ENCODE measurements at regions not wholly inside any gene's neighbourhood (a gene's known extent, or its start where the extent isn't known, plus 50 kb on each side); places are given as distances from the start of the nearest gene placed in this dataset.
A peak's percentile ranks its signal among the peaks of the same experiment; 100 is the strongest.

DNA sequence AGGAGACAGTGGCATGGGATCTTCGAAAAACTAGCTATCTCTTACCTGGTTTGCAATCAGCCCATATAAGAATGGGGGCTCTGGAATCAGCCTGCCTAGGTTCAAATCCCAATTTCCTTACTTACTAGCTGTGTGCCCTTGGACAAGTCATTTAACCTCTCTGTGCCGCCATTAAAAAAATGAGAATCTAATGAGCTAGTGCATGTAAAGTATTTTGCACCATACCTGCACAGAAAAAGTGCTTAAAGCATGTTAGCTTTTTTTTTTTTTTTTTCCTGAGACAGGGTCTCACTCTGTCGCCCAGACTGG is 181.8 kb downstream of the SHQ1 start:
- Mint-ChIP-seq H3K4me1 (no peaks in the 10 kb centered on the region), H3K4me3 (no peak overlapping the region), H3K9me3 (no peaks in the 10 kb centered on the region)

DNA sequence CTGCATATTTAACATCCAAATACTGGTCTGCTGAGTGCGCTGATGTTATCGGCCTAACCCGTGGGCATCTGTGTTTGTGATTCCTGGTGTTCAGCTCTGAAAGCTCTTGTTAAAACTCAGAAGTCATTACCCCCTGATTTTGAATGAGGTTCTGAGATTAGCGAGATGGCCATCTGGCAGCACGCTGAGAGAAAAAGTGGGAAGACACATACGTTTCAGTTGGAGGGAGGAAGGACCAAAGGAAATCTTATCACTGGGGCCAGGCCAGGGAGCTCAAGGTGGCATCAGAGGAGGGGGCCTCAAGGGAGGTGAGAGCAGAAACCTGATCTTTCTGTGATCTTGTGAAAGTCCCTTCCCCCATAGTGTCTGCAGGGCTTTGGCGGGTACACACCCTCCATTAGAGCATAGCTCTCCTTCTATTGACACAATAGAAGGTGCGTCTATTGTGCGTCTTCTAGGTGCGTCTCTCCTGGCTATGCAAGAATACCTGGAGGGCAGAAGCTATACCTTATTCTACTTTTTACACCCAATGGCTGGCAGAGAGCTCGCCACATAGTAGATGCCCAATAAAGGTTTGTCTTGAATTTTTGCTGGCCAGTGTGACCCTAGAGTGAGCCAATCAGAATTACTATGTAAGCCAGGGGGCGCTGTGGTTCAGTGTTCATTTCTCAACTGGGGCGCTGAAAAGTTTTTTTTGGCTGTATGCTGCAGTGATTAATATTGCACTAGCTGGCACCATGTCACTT is 182.4 kb downstream of the SHQ1 start:
- H3K4me1 Mint-ChIP-seq: no peaks in the 10 kb centered on the region

More for the DNA sequence above, 181.8 kb downstream of the SHQ1 start:
- DNase-seq (ENCODE audit: low spot score in 2 of 2): no peak
- no peaks in the 10 kb centered on the region for H3K36me3 Mint-ChIP-seq
- no peak for ATAC-seq
- H3K27ac Mint-ChIP-seq: no peak overlapping the region

DNA sequence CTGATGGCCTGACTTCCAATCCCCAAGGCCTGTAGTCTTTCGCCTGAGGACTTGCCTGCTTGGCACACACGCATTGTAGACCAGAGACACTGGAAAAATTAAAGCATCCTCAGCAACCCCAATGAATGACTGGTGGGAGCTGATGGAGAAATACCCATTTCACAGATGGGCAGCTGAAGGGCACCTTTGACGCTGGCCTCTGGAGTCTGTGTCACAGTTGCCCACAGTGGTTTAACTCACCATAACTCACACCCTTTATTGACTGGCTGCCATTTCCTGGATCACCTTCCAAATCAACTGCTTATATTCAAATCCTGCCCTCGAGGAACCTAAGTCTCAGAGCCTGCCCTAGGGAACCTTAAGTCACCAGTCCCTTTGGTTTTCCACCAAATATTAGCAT is 183.1 kb downstream of the SHQ1 start:
- ATAC-seq (no peak), DNase-seq (ENCODE audit: low spot score in 2 of 2) (no peak)
- Mint-ChIP-seq H3K4me1 (no peaks in the 10 kb centered on the region), H3K27ac (no peak overlapping the region), H3K9me3 (no peaks in the 10 kb centered on the region), H3K36me3 (no peaks in the 10 kb centered on the region), H3K4me3 (no peak overlapping the region)

More for the DNA sequence above, 182.4 kb downstream of the SHQ1 start:
- ATAC-seq (peak; percentile 55), DNase-seq (ENCODE audit: low spot score in 2 of 2) (peak; percentile 36 to 76)
- Mint-ChIP-seq H3K36me3 (no peaks in the 10 kb centered on the region), H3K4me3 (no peak overlapping the region), H3K9me3 (no peaks in the 10 kb centered on the region), H3K27ac (no peak overlapping the region)

DNA sequence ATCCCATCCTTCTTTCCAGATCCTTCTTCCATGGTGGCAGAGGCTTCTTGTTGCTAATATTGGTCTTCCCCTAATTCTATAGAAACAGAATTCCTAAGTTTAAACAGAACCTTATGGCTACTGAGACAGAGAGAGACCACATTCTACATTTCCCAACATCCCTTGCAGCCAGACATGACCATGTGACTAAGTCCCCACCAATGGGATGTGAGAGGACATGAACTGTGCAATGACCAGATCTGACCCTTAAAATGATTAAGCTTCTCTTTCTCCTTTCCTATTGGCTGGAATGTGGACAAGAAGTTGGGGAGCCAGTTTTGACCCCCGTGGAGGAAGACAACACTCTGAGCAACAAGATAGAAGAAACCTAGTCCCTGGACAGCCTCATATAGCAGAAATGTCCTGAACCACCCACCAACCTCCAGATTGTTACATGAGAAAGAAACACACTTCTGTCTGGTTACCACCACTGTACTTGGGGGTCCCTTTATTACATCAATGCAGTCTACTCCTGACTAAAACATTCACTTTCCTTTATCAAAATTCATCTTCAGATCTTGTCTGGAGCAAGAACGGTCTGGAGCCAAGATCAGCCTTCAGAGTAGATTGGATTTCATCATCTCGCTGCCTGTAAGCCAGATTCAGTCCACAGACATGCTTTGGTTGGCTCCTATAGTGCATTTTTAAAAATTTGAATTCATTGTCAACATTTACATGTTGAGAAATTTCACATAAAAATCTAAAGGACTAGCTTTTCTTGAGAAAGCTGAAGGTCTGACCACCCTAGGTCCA is 183.9 kb downstream of the SHQ1 start:
- Mint-ChIP-seq H3K27ac (no peak overlapping the region), H3K36me3 (no peaks in the 10 kb centered on the region), H3K9me3 (no peaks in the 10 kb centered on the region), H3K4me1 (no peaks in the 10 kb centered on the region), H3K4me3 (no peak overlapping the region)
- DNase-seq (ENCODE audit: low spot score in 2 of 2) (no peak), ATAC-seq (no peak)

DNA sequence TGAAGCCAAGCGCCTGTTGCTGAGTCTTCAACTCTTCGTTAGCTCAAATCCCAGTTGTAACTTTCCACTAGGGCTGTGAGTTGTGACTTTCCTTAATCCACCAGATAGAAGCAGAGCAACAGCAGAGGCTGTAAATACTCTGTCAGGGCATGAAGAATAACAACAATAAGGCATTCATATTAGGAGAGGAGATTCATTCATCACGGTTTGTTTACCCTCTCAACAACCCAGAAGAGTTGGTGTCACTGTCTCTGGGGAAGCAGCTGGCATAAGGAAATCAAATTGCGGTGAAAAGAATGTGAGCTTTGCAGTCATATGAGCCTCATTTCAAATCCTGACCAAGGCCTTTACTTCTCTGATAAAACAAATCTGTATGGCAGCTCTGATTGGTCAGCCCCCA is 184.8 kb downstream of the SHQ1 start:
- Mint-ChIP-seq H3K4me1 (no peaks in the 10 kb centered on the region), H3K9me3 (no peaks in the 10 kb centered on the region), H3K27ac (no peak overlapping the region), H3K4me3 (no peak overlapping the region), H3K36me3 (no peaks in the 10 kb centered on the region)
- DNase-seq (ENCODE audit: low spot score in 2 of 2) (no peak), ATAC-seq (no peak)

DNA sequence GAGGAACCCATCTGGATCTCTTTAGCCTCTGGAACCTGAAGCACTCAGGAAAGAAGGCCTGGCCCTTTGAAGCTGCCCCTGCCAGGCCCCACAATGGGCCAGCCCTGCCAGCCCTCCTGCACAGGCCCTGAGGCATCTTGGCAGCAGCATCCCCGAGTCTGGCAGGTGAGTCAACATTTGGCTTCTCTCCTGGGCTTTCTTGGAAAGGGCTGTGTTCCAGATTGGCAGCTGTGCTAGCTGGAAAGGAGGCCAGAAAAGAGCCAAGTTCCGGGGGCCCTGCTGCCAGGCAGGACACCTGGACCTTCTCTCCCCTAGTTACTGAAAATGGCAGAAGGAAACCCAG is 187.2 kb downstream of the SHQ1 start:
- ATAC-seq (no peak), DNase-seq (ENCODE audit: low spot score in 2 of 2) (no peak)
- Mint-ChIP-seq H3K36me3 (no peaks in the 10 kb centered on the region), H3K4me1 (no peaks in the 10 kb centered on the region), H3K27ac (no peak overlapping the region), H3K4me3 (no peak overlapping the region), H3K9me3 (no peaks in the 10 kb centered on the region)

DNA sequence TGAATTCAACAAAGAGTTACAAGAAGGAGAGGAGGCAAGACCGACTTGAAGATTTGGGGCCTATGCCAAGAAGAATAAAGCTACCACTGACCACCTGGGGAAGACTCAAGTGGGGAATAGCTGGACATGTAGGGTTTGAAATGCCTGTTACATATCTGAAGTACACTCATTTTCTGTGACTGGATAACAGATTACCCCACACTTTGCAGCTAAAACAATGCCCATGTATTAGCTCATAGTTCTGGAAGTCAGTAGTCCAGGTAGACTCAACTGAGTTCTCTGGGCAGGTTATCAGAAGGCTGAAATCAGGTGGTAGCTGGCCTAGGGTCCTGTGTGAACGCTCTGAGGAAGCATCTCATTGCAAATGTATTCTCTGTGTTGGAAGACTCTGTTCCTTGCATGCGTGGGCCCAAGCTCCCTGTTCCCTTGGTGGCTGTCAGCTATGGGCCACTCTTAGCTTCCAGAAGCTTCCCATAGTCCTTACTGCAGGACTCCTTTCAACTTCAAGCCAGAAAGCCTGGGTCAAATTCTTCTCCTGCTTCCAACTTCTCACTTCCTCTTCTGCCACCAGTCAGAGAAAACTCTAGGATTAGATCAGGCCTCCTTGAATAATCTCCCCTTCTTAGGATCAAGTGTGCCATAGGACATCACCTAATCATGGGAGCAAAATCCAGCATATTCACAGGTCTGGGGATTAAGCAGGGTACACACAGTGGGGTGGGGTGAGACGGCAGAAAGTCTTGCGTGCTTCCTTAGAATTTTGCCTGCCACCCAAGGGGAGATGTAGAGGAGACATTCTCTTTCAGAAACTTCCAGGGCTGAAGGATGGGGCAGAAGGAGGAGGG is 187.8 kb downstream of the SHQ1 start:
- no peak for ATAC-seq
- H3K4me1 Mint-ChIP-seq: no peaks in the 10 kb centered on the region
- no peaks in the 10 kb centered on the region for H3K36me3 Mint-ChIP-seq
- H3K27ac Mint-ChIP-seq: no peak overlapping the region
- no peak for DNase-seq (ENCODE audit: low spot score in 2 of 2)
- no peak overlapping the region for H3K4me3 Mint-ChIP-seq
- no peaks in the 10 kb centered on the region for H3K9me3 Mint-ChIP-seq

DNA sequence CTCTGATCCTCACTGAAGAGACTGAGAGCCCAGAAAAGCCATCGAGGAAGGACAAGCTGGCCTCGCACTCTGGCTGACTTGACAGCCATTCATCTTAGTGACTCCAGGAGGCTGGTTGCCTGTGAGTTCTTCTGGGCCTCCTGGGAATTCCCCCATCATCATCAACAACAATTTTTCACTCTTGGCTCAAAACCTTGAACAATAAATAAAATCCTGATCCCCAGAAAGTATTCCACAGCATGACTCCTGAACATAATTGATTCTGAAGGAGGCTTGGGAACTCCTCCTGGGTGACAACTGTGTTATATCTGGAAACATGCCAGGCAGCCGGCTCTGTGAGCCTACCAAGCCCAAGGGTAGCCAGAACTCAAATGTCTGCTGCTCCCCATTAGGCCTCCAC is 188.6 kb downstream of the SHQ1 start:
- DNase-seq (ENCODE audit: low spot score in 2 of 2): no peak
- no peaks in the 10 kb centered on the region for H3K36me3 Mint-ChIP-seq
- H3K4me1 Mint-ChIP-seq: no peaks in the 10 kb centered on the region
- no peak overlapping the region for H3K4me3 Mint-ChIP-seq
- ATAC-seq: no peak
- H3K9me3 Mint-ChIP-seq: no peaks in the 10 kb centered on the region
- H3K27ac Mint-ChIP-seq: no peak overlapping the region

DNA sequence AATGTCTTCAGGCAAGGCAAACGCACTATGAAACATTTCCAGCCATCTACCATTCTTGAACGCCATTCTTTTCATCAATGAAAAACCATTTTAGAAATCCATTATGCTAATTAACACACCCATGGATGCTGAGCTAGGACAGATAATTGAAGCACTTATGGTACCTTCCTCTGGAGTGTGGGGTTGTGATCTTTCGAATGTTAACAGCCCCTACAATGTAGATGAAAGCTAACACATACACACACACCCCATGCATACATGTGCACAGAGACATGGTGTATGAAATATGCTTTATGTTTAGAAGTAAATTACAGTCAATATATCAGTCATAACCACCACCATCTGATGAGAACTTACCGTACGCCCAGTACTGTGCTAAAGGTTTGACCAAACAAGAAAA is 189.1 kb downstream of the SHQ1 start:
- Mint-ChIP-seq H3K4me1 (no peaks in the 10 kb centered on the region), H3K9me3 (no peaks in the 10 kb centered on the region), H3K27ac (no peak overlapping the region), H3K4me3 (no peak overlapping the region), H3K36me3 (no peaks in the 10 kb centered on the region)
- ATAC-seq (no peak), DNase-seq (ENCODE audit: low spot score in 2 of 2) (no peak)

DNA sequence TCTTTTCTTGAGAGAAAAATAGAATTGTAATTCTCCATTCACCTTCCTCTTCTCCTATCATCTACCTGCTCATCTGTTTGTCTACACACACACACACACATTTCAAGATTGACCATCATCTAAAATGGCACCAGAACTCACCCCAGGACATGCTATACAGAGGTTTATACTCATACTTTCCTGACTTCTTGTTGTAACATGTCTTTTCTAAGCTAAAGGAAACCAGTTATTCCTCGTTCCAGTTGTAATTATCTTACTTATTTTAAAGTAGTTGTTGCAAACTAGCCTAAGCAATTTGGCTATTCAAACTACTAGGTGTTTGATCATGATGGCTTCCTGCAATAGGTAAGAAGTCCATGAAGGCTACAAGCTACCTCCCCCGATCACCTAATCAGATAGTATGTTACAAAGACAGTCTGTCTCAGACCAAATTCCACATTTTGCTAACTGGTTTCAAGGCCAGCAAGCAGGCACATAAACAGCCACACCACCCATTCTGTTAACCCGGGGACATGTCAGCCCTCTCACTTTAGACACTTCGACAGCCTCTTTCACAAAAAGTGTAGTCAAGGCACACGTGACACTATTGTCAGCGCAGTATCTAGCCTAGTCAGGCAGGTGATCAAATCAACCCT is 189.7 kb downstream of the SHQ1 start:
- Mint-ChIP-seq H3K36me3 (no peaks in the 10 kb centered on the region), H3K4me1 (no peaks in the 10 kb centered on the region), H3K4me3 (no peak overlapping the region), H3K9me3 (no peaks in the 10 kb centered on the region), H3K27ac (no peak overlapping the region)
- no peak for DNase-seq (ENCODE audit: low spot score in 2 of 2)
- no peak for ATAC-seq

DNA sequence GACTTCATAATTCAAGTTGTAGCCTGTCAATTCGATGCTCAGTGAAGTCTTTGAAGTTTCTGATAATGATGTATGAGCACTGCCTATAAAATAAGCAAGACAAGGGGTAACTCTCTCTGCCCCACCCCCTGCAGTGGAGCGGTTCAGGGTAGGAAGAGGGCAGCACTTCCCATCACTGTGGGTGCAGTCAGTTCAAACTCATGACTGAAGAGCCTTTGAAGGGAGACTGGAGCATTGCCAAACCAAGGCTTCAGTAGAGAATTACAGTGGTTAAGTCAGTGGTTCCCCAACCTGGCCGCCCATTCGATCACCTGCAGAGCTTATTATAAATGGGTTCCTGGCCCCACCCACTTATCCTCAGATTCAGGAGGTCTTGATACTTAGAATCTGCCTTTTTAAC is 190.6 kb downstream of the SHQ1 start:
- H3K36me3 Mint-ChIP-seq: no peaks in the 10 kb centered on the region
- H3K27ac Mint-ChIP-seq: no peak overlapping the region
- no peak overlapping the region for H3K4me3 Mint-ChIP-seq
- no peaks in the 10 kb centered on the region for H3K4me1 Mint-ChIP-seq
- no peaks in the 10 kb centered on the region for H3K9me3 Mint-ChIP-seq
- no peak for DNase-seq (ENCODE audit: low spot score in 2 of 2)
- peak; percentile 70 for ATAC-seq

DNA sequence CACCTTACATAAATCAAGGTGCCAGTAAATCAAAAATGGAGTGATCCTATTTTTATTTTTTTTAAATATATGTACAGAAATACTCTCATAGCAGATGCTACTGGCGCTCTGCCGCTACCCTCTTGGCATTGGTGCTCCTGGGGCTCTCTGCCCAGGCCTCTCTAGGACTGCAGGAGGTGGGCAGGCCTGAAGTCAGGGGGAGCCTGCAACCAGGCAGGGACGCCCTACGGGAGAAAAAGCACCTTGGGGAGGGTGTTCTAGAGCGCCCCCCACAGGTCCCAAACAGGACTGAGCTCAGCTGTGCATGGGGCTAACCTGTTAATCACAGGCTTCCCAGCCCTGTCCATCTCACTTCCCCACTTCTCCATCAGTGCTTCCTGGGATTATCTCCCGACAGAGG is 192.5 kb downstream of the SHQ1 start:
- Mint-ChIP-seq H3K36me3 (no peaks in the 10 kb centered on the region), H3K9me3 (peaks cover 10% of the 10 kb centered on the region), H3K4me1 (peaks cover 6% of the 10 kb centered on the region), H3K4me3 (no peak overlapping the region), H3K27ac (no peak overlapping the region)
- ATAC-seq: no peak
- DNase-seq (ENCODE audit: low spot score in 2 of 2): no peak

DNA sequence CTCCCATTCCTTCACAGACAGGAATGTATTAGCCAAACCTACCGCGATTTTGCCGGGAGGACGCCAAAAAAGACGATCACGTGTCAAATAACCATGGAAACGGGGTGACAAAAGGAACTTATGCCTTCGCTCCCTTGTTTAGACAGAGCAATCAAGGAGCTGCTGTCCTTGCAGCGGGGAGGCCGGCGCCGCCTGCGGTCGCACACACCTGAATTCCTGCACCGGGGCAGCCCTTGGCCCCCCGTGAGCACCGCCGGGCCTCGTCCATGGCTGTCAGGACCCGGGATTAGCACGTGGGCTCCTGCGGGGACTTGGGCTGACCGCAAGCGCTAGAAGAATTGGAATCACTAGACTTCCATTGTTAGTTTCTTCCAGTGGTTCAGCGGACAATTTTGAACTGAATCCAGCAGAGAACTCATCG is 193.1 kb downstream of the SHQ1 start:
- H3K27ac Mint-ChIP-seq: no peak overlapping the region
- no peak for ATAC-seq

DNA sequence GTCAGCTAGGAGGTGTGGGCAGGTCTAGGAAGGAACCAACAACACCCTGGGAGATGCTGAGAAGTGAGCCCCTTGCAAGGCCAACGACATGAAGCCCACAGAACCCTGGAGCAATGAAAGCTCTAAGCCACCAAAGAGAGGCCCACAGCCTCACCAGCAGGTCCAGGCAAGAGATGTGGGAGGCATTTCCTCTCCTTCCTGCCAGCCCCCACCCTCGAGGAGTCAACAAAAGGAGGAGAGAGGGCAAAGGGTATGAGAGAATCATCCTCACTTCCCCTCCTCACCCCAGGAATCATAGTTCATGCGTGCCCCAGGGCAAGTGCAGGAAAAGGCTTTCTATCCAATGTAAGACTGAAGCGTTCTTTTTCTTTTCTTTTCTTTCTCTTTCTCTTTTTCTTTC is 195.8 kb downstream of the SHQ1 start:
- H3K4me1 Mint-ChIP-seq: peaks cover 6% of the 10 kb centered on the region
- ATAC-seq (no peak), DNase-seq (ENCODE audit: low spot score in 2 of 2) (no peak)
- peaks cover 10% of the 10 kb centered on the region for H3K9me3 Mint-ChIP-seq
- H3K27ac Mint-ChIP-seq: no peak overlapping the region
- H3K36me3 Mint-ChIP-seq: no peaks in the 10 kb centered on the region
- no peak overlapping the region for H3K4me3 Mint-ChIP-seq

More for the DNA sequence above, 193.1 kb downstream of the SHQ1 start:
- peaks cover 6% of the 10 kb centered on the region for H3K4me1 Mint-ChIP-seq
- DNase-seq (ENCODE audit: low spot score in 2 of 2): no peak
- H3K4me3 Mint-ChIP-seq: no peak overlapping the region
- H3K36me3 Mint-ChIP-seq: no peaks in the 10 kb centered on the region
- peaks cover 10% of the 10 kb centered on the region for H3K9me3 Mint-ChIP-seq

DNA sequence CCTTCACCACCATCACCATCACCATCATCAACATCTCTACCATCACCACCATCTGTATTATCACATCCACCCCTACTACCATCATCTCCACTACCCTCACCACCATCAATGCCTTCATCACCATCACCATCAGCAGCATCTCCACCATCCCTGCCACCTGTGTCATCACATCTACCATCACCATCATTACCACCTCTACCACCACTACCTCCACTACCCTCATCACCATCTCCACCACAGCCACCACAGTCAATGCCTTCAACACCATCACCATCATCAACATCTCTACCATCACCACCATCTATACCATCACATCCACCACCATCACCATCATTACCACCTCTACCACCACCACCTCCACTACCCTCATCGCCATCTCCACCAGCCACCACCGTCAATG is 196.7 kb downstream of the SHQ1 start:
- DNase-seq (ENCODE audit: low spot score in 2 of 2) (no peak), ATAC-seq (no peak)
- Mint-ChIP-seq H3K9me3 (peaks cover 10% of the 10 kb centered on the region), H3K4me1 (peaks cover 6% of the 10 kb centered on the region), H3K4me3 (no peak overlapping the region), H3K27ac (no peak overlapping the region), H3K36me3 (no peaks in the 10 kb centered on the region)
